GM10266 (cell line): ENCODE measurements at regions not wholly inside any gene's neighbourhood (a gene's known extent, or its start where the extent isn't known, plus 50 kb on each side); places are given as distances from the start of the nearest gene placed in this dataset.

ENCODE experiments used
- DNase-seq: peaks from one replicate; pipeline ENCODE4 v3.0.0; 2012; ENCODE audit errors: extremely low spot score
- TF ChIP-seq, protein P1 (sequence below): IDR thresholded peaks from 2 replicates; pipeline ENCODE4 v1.5.1; 2012; ENCODE audit warnings: mild to moderate bottlenecking, low read depth; ENCODE audit not compliant: control insufficient read depth, insufficient read depth; ENCODE audit errors: missing control alignments

DNA sequence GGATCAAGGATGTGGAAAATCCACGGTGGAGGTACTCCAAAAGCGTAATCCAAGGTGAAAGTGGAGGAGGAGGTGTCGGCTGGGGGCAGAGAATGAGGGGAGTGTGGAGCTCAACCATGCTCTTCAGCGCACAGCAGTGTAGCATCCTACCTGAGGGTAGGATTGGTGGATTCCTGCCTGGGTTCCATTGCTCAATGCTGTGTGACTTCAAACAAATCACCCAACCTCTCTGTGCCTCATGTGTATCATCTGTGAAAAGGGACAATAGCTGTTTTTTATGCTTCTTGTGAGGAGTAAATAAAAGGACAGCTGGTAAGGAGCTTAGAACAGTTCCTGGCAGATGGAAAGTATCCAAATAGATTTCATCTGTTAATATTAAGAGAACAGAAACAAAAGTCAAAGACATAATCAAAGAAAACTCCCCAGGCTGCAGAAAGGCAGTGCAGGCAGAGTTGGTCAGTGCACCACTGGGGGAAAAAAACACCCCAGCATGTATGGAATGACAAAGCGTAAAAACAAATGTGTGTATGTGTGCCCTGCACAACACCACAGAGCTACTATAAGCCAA, 130.0 kb upstream of the HDAC4 start:
- DNase-seq: no peak
- TF ChIP-seq, protein P1, sequence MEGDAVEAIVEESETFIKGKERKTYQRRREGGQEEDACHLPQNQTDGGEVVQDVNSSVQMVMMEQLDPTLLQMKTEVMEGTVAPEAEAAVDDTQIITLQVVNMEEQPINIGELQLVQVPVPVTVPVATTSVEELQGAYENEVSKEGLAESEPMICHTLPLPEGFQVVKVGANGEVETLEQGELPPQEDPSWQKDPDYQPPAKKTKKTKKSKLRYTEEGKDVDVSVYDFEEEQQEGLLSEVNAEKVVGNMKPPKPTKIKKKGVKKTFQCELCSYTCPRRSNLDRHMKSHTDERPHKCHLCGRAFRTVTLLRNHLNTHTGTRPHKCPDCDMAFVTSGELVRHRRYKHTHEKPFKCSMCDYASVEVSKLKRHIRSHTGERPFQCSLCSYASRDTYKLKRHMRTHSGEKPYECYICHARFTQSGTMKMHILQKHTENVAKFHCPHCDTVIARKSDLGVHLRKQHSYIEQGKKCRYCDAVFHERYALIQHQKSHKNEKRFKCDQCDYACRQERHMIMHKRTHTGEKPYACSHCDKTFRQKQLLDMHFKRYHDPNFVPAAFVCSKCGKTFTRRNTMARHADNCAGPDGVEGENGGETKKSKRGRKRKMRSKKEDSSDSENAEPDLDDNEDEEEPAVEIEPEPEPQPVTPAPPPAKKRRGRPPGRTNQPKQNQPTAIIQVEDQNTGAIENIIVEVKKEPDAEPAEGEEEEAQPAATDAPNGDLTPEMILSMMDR: no peak

DNA sequence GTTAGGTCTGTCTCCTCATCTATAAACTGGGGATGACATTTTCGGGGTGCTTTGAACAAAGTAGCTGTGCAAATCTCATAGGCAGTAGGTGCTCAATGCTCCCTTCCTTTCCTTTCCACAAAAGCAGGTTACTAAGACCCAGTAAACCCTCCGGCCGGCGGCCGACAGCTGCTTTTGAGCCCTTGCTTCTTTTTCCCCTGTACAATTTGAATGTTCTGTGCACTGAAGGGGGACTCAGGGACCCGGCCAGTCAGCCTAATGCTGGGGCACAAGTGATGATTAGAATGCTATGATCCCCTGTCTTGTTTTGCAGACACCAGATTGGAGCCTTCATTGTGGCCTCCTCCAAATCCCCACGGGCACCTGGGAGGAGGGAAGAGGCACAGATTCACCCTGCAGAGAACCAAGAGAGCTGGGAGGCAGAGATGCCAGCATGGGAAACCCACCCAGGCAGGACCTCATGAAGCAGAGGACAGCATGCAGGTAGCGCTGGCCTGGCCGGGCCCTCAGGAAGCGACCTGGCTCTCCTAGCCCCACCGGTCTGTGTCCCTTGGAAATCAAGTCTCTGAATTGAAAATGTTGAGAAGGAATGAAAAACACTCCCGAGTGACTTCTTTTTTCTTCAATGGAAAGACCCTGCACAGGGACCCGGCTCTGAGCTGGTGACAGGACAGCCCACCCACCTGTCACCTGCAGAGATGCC, 128.6 kb upstream of the HDAC4 start:
- DNase-seq: no peak
- TF ChIP-seq, protein P1: no peak

DNA sequence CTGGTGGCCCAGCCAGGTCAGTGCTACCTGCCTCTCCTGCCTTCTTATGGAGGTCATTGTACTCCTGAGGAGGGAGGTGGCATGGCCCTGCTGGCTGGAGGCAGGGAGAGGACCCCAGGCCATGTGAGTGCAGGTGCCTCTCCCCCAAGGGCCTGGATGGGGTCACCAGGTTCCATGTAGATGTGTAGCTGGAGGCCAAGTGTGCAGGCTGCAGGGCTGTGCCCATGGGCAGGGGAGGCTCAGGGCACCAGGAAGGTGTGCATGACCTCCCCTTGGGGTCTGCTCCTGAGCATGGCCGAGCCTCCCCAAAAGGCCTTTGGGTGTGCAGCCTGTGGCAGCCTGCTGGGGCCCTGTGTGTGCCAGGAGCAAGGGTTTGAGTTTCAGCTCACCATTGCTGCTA, 128.1 kb upstream of the HDAC4 start:
- TF ChIP-seq, protein P1: no peak
- DNase-seq: no peak

DNA sequence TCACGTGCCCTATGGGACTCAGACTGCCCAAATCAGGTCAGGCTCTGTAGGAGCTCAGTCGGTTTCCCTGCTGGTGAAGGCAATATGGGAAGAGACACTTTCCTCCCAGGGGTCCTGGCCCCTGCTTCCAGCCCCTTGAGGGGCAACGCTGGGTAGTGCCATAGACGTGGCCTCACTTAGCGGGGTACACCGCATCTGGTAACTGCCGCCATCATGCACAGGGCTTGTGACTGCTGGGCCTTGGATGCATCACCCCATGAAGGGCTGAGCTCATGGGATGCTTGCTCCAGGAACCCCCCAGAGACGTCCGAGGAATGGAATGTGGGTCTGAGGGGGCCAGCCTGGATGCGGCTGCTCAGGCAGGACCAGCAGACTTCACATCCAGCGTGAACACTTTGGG, 127.3 kb upstream of the HDAC4 start:
- no peak for DNase-seq
- TF ChIP-seq, protein P1: no peak

DNA sequence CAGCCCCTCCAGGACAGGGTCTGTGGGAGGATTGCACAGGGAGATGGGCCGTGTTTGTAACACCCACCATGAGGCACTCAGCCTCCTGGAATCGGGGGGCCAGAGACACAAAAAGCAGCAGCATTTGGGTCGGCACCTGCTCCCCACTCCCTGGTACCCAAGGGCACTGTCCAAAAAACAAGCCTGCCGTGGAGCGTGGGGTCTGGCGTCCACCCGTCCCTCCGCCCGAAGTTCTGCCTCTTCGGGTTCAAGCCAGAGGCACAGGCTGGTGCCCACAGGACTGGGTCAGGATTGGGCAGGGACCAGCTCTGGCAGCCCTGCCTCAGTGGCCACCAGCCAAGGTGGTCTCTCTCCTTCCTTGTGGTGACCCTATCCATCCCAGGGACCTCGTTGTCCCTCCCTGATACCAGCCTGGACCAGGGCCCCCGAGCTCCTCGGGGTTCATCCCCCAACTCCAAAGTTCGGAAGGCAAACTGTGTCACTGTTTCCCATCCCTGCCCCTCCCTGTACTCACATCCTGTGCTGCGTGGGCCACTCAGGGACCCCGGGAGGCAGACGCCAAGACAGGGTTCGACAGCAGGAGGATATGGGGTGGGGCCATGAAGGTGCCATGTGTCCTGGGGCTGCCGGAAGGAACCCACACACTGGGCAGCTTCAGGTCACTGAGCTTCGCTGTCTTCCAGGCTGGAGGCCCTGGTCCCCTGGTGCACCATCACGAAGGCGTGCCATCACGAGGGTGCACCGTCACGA, 126.0 kb upstream of the HDAC4 start:
- no peak for DNase-seq
- TF ChIP-seq, protein P1: no peak

DNA sequence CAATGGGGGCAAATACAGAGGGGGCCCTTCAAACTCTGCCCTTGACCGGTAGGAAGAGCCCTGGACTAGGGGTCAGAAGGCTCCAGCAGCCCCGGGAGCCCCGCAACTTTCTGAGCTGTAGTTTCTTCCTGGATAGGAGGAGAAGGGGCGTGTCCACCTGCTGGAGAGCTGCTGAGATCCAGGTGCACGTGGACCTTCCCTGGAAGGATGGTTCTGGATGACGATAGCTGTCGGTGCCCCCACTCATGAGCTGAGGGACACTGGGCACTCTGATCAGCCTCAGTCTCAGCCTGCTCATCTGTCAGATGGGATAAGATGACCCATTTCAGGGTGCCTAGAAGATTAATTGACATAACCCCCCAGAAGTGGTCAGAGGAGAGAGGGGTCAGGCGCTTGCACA, 125.2 kb upstream of the HDAC4 start:
- TF ChIP-seq, protein P1: no peak
- DNase-seq: no peak

DNA sequence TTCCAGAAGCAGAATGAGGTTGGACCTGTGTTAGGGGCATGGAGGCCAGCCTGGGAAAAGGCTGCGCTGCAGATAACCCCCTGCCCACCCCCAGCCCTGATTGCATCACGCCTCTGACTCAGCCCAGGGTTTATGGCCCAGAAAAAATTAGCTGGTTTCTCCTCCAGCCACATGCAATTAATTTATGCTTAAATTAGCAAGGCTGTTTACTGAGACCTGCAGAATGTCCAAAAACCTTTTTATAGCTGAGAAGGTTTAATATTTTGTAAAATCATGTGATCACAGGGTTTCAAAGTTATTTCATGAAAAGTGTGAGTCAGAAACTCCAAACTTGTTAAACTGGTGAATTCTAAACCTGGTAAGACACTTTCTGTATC, 123.1 kb upstream of the HDAC4 start:
- no peak for DNase-seq
- TF ChIP-seq, protein P1: no peak
